ENCODE measurements at regions not wholly inside any gene's neighbourhood (a gene's known extent, or its start where the extent isn't known, plus 50 kb on each side); places are given as distances from the start of the nearest gene placed in this dataset.

DNA sequence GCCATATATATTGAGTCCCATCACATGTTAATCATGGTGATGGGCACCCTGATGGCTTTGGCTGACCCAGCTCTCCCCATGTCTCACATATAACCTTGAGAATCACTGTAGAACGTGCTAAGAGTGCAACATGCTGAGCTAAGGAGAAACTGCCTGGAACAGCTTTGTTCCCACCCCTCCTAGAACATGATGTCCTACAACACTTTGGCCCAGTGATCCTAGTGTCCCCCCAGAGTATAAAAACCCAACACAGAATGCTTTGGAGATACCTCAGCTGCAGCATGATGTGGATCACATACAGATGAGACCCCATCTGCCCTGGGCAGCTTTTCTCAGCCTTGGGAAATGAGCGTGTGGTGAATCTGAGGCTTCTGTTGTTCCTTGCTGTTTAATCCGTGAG is 343.5 kb downstream of the NFIB start (continued):
- TF ChIP-seq, protein P1, sequence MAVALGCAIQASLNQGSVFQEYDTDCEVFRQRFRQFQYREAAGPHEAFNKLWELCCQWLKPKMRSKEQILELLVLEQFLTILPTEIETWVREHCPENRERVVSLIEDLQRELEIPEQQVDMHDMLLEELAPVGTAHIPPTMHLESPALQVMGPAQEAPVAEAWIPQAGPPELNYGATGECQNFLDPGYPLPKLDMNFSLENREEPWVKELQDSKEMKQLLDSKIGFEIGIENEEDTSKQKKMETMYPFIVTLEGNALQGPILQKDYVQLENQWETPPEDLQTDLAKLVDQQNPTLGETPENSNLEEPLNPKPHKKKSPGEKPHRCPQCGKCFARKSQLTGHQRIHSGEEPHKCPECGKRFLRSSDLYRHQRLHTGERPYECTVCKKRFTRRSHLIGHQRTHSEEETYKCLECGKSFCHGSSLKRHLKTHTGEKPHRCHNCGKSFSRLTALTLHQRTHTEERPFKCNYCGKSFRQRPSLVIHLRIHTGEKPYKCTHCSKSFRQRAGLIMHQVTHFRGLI (tag by site-specific recombination; IDR thresholded peaks at IDR 0.05) = no peak
- no peak for TF ChIP-seq ZNF610 (tag by site-specific recombination; IDR thresholded peaks at IDR 0.05; ENCODE audit: borderline replicate concordance)
- TF ChIP-seq YY2 (tag by site-specific recombination; IDR thresholded peaks at IDR 0.05) = no peak
- TF ChIP-seq, protein P2, sequence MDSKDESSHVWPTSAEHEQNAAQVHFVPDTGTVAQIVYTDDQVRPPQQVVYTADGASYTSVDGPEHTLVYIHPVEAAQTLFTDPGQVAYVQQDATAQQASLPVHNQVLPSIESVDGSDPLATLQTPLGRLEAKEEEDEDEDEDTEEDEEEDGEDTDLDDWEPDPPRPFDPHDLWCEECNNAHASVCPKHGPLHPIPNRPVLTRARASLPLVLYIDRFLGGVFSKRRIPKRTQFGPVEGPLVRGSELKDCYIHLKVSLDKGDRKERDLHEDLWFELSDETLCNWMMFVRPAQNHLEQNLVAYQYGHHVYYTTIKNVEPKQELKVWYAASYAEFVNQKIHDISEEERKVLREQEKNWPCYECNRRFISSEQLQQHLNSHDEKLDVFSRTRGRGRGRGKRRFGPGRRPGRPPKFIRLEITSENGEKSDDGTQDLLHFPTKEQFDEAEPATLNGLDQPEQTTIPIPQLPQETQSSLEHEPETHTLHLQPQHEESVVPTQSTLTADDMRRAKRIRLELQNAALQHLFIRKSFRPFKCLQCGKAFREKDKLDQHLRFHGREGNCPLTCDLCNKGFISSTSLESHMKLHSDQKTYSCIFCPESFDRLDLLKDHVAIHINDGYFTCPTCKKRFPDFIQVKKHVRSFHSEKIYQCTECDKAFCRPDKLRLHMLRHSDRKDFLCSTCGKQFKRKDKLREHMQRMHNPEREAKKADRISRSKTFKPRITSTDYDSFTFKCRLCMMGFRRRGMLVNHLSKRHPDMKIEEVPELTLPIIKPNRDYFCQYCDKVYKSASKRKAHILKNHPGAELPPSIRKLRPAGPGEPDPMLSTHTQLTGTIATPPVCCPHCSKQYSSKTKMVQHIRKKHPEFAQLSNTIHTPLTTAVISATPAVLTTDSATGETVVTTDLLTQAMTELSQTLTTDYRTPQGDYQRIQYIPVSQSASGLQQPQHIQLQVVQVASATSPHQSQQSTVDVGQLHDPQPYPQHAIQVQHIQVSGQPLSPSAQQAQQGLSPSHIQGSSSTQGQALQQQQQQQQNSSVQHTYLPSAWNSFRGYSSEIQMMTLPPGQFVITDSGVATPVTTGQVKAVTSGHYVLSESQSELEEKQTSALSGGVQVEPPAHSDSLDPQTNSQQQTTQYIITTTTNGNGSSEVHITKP (tag by site-specific recombination; IDR thresholded peaks at IDR 0.05) = no peak
- no peak for TF ChIP-seq ZNF302 (tag by site-specific recombination; IDR thresholded peaks at IDR 0.05; ENCODE audit: low read depth)

- no peaks in the 10 kb centered on the region for H3K9me3 ChIP-seq (ENCODE audit: control insufficient read depth, insufficient read depth, low read depth, low read length)
- no peaks in the 10 kb centered on the region for H3K36me3 ChIP-seq (ENCODE audit: control insufficient read depth in 2 of 2, insufficient read depth in 1 of 2, low read length in 2 of 2)
- H3K27ac ChIP-seq (ENCODE audit: extremely low read depth, low read depth, low read length) = no peak overlapping the region; the same call in 1 of the 2 replicates
- ChIA-PET CTCF (interaction anchor here (0.6 to 1.0 kb wide), 3 partner anchors 9 to 66 kb away, joined by 3 read pairs; no protein-coding TSS in a partner anchor), POLR2A (no interaction called here)
- TF ChIP-seq KLF16 (tag by site-specific recombination; IDR thresholded peaks at IDR 0.05) (no peak), ZBTB7A (tag by site-specific recombination; IDR thresholded peaks at IDR 0.05; ENCODE audit: low read depth) (no peak), ZNF843 (tag by site-specific recombination; IDR thresholded peaks at IDR 0.05) (no peak), ZNF48 (tag by site-specific recombination; IDR thresholded peaks at IDR 0.05) (no peak), ZNF558 (tag by site-specific recombination; IDR thresholded peaks at IDR 0.05) (no peak)
- TF ChIP-seq, protein P3, sequence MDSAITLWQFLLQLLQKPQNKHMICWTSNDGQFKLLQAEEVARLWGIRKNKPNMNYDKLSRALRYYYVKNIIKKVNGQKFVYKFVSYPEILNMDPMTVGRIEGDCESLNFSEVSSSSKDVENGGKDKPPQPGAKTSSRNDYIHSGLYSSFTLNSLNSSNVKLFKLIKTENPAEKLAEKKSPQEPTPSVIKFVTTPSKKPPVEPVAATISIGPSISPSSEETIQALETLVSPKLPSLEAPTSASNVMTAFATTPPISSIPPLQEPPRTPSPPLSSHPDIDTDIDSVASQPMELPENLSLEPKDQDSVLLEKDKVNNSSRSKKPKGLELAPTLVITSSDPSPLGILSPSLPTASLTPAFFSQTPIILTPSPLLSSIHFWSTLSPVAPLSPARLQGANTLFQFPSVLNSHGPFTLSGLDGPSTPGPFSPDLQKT (IDR thresholded peaks at IDR 0.05; ENCODE audit: borderline replicate concordance, low read depth, low read length) = no peak
- peaks cover 17% of the 10 kb centered on the region for H3K4me1 ChIP-seq (ENCODE audit: control insufficient read depth, insufficient read depth, low read length)
- no peak overlapping the region for H3K4me3 ChIP-seq (ENCODE audit: low read depth, low read length)
Measured at GRCh38 chr9:13970018-13970417, 343.9 kb downstream of the NFIB start.

- Histone ChIP-seq H3K4me1 (ENCODE audit: control insufficient read depth, insufficient read depth, low read length) (peaks cover 17% of the 10 kb centered on the region), H3K27ac (ENCODE audit: extremely low read depth, low read depth, low read length) (no peak overlapping the region), H3K36me3 (ENCODE audit: control insufficient read depth in 2 of 2, insufficient read depth in 1 of 2, low read length in 2 of 2) (no peaks in the 10 kb centered on the region), H3K4me3 (ENCODE audit: low read depth, low read length) (no peak overlapping the region), H3K9me3 (ENCODE audit: control insufficient read depth, insufficient read depth, low read depth, low read length) (no peaks in the 10 kb centered on the region)
- CTCF ChIA-PET = interaction anchor here (0.9 kb wide), 1 partner anchor 17 kb away, joined by 4 read pairs; no protein-coding TSS in a partner anchor
- no peak for TF ChIP-seq ZNF843 (tag by site-specific recombination; IDR thresholded peaks at IDR 0.05)
- peak; percentile 68; the same call in 1 of the 2 replicates for TF ChIP-seq ZBTB20 (tag by site-specific recombination; IDR thresholded peaks at IDR 0.05)
- POLR2A ChIA-PET = interaction anchor here (1.0 kb wide), 1 partner anchor 10 kb away, joined by 11 read pairs; no protein-coding TSS in a partner anchor
Measured at GRCh38 chr9:13967438-13967837, 346.5 kb downstream of the NFIB start.

DNA sequence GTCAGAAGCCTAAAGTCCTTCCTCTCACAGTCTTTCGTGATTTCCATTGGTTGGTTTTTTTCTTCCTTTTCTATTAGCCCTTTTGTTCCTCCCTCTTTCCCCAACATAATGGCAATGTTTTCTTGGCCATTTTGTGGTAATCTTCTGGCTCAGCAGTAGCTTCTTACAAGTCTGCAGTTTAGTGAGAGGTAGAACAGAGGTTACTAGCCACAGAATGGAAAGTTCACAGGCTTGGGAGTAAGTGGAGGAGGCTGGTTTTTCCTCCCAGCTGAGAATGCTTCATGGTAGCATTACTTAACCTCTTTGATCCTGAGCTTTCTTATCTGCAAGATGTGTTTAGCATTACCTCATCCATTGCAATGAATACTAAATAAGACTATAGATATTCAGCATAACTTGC is 346.9 kb downstream of the NFIB start:
- Histone ChIP-seq H3K9me3 (ENCODE audit: control insufficient read depth, insufficient read depth, low read depth, low read length) (no peaks in the 10 kb centered on the region), H3K4me3 (ENCODE audit: low read depth, low read length) (no peak overlapping the region), H3K4me1 (ENCODE audit: control insufficient read depth, insufficient read depth, low read length) (peaks cover 15% of the 10 kb centered on the region), H3K27ac (ENCODE audit: extremely low read depth, low read depth, low read length) (no peak overlapping the region; the same call in 1 of the 2 replicates), H3K36me3 (ENCODE audit: control insufficient read depth in 2 of 2, insufficient read depth in 1 of 2, low read length in 2 of 2) (no peaks in the 10 kb centered on the region)
- POLR2A ChIA-PET = interaction anchor here (1.0 kb wide), 1 partner anchor 10 kb away, joined by 11 read pairs; no protein-coding TSS in a partner anchor
- TF ChIP-seq ZFP37 (tag by site-specific recombination; IDR thresholded peaks at IDR 0.05) (no peak), TCF7L2 (IDR thresholded peaks at IDR 0.05; ENCODE audit: borderline replicate concordance, low read depth, low read length) (peak; percentile 14; the same call in 1 of the 2 replicates)
- TF ChIP-seq, protein P4, sequence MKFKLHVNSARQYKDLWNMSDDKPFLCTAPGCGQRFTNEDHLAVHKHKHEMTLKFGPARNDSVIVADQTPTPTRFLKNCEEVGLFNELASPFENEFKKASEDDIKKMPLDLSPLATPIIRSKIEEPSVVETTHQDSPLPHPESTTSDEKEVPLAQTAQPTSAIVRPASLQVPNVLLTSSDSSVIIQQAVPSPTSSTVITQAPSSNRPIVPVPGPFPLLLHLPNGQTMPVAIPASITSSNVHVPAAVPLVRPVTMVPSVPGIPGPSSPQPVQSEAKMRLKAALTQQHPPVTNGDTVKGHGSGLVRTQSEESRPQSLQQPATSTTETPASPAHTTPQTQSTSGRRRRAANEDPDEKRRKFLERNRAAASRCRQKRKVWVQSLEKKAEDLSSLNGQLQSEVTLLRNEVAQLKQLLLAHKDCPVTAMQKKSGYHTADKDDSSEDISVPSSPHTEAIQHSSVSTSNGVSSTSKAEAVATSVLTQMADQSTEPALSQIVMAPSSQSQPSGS (tag by site-specific recombination; IDR thresholded peaks at IDR 0.05; ENCODE audit: low read depth) = peak; percentile 77
- CTCF ChIA-PET = interaction anchor here (0.6 to 0.9 kb wide), 2 partner anchors 17 to 1201 kb away, joined by 3 to 4 read pairs; no protein-coding TSS in a partner anchor

All from HEK293 (cell line).